Activated T-helper 9 cell treated with anti-CD3 and anti-CD28 coated beads, Interleukin-2, amount 50 U/mL, for 16 hours (primary cell): ENCODE measurements at regions not wholly inside any gene's neighbourhood (a gene's known extent, or its start where the extent isn't known, plus 50 kb on each side); places are given as distances from the start of the nearest gene placed in this dataset.

Experiments
- DNase-seq: peaks from one replicate; pipeline ENCODE4 v3.0.0-alpha.2; 2020; ENCODE audit warnings: low read depth

DNA sequence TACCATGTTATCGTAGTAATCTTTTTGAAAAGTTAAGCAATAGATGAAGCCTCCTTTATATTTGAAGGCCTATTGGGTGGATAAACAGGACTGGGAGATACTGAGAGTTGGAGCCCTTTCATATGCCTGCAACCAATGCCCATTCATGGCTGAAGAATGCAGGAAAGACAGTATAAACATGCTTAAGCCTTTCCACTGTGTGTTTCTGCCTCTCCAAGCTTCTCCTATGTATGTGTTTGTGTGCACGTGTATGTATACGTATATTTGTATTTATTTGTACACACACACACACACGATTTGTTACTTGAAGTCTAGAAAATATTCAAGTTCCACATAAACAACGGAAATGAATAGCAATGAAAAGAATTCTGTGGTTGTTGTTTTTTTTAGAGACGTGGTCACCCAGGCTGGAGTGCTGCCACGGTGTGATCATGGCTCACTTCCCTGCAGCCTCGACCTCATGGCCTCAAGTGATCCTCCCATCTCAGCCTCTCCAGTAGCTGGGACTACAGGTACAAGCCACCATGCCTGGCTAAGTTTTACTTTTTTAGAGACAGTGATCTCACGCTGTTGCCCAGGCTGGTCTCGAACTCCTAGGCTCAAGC, 1453.5 kb downstream of the AACS start:
- DNase-seq = no peak

DNA sequence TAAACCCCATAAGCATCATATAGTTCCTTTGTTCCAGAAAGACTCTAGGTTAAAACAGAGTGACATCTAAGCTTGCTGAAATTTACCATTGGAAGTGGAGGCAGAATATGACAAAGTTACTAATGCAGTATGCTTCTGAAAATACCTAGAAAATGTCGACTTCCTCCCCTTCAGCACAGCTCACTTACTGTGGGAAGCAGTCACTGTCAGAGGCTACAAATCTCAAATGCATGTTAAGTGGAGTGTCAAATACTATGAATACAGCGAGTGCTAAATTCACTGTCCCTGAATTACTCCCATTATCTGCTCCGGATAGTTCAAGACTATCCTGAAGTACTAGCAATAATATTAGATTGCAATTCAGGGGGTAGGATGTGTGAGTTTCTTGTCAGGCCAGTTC, 1454.6 kb downstream of the AACS start:
- no peak for DNase-seq

DNA sequence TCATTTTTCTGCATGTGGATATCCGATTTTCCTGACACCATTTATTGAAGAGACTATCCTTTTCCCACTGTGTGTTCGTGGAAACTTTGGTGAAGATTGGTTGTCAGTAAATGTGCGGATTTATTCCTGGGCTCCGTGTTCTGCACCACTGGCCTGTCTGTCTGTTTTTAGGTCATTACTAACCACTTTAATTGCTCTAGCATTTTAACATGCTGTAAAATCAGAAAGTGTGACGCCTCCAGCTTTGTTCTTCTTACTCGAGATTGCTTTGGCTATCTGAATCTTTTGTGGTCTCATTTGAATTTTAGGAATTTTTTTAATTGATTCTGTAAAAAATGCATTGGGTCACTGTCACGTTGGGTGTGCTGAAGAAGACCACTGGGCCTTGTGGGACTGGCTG, 1458.7 kb downstream of the AACS start:
- no peak for DNase-seq

DNA sequence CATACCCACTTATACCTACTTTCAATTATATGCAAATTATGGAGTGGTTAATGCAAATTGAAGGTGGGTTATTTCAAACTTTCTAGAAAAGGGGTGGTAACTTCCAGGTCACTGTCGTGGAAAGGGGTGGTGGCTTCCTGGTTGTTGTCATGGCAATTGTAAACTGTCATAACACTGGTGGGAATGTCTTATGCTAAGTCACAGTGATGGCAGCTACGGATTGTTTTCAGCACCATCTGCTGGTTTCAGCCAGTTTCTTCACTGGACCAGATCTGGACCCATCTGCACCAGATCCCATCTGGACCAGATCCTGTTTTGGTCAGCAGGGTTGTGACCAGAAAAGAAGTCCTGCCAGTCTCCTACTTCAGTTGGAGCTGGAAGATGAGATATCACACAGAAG, 1469.3 kb downstream of the AACS start:
- no peak for DNase-seq

DNA sequence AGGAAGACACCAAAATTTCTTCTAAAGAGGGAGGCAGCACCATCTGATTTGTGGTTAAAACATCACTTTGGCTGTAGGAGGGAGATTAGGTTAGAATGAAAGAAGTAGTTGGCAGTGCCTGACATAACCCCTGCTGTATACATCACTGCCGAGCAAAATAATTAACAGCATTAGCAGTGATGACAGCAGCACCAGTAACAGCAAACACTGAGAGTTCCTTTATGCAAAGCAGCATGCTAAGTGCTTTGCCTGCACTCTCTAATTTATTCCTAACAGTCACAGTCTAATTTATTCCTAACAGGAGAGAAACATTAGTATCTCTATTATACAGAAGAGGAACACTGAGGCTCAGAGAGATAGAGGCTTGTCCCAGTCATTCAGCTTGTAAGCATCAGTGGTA, 1469.7 kb downstream of the AACS start:
- DNase-seq = no peak

DNA sequence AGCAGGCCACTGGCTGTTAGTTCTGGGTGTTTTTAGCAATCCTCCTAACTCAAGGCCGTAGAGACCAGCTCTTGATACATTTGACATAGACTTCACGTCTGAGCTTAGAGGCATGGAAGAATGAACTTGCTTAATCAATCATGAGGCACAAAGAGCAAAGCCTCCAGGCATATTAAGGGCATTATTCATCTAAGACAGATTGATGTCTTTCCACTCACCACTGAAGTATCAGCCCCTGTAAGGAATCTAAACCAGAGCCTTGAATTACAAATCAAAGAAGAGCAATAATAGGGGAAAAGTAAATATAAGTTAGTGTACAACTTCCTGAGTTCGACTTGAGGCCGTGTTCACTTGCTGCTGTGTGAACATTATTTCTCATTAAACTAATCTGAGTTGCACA, 1470.7 kb downstream of the AACS start:
- no peak for DNase-seq

DNA sequence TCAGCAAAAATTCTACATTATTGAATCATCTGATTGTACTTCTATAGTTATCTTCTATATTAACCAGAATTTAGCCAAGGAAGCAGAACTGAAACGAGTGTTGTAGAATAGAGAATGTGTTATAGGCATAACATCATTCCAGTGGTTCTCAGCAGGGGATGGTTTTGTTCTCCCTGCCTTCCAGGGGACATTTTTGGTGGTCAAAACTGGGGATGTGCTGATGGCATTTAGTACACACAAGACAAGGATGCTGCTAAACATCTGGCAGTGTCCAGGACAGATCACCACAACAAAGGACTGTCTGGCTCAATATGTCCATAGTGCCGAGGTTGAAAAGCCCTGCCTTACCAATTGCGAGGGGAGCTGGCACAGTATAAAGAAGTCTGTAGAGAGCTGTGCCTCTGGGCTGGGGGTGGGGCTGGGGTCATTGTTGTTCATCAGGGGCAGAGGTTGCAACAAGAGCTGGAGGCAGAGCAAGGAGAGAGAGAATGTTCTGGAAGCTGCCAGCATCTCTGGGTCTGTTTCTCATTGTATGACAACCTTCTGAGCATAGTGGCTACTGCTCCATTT, 1472.8 kb downstream of the AACS start:
- DNase-seq = no peak

DNA sequence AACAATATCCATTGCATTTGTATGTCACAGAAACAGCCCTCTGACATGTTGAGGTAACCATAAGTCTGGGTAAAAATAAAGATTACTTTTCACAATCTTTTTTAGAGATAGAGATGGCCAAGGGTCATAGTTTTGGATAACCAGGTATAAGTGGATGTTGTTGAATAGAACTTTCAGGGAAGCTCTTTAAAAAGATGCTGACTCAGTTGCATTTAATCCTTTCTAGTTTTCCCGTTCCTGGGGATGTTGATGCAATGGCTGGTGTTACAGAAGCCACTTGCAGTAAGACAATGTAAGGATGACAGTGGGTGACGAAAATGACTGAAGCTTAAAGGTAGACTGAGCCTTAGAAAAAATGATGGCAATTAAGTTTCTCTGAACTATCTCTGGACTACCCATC, 1473.7 kb downstream of the AACS start:
- no peak for DNase-seq

DNA sequence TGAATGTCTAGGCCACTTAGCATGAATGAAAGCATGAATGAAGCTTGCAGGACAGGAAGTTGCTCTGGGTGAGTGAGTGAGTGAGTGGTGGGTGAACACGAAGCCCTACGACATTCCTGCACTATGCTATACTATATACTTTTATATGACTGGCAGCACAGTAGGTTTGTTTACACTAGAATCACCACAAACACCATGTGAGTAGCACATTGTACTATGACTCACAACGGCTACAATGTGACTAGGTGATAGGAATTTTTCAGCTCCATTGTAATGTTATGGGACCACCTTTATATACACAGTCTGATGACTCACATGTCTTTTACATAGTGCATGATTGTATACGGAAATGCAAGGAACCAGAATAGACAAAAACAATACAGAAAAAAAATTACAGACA, 1480.2 kb downstream of the AACS start:
- no peak for DNase-seq

DNA sequence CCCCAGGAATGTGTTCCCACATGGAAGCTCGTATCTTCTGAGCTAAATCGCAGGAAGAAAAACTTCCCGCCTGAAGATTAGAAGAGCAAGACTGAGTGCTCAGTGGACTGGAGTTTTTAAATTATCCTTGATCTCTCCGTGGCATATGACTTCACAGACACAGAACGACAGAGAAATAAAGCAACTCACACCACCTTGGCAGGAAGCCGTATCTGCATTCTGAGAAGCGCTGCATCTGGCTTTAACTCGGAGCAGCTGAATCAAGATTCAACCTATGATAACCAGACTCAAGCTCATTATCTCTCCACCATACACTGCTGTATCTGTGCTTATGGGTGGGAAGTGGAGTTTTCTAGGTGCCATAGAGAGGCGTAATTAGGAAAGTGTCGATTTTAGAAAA, 1482.7 kb downstream of the AACS start:
- no peak for DNase-seq

DNA sequence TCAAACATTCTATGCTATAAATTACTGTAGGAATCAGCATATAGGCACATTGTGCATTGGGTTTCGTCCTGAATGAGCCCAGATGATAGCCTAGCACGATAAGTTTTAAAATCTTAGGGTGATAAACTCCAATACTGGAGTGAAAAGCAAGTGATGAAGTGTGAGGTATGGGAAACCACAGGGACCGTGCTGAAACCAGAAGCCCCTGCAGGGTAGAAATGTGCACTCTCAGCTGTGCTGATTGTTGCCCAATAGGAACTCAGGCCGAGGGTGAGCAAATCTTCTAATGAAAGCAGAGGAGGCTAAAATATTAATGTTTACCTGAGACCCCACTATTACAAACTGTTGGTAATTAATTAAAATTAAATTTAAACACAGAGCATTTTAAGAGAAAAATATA, 1486.6 kb downstream of the AACS start:
- DNase-seq = no peak

DNA sequence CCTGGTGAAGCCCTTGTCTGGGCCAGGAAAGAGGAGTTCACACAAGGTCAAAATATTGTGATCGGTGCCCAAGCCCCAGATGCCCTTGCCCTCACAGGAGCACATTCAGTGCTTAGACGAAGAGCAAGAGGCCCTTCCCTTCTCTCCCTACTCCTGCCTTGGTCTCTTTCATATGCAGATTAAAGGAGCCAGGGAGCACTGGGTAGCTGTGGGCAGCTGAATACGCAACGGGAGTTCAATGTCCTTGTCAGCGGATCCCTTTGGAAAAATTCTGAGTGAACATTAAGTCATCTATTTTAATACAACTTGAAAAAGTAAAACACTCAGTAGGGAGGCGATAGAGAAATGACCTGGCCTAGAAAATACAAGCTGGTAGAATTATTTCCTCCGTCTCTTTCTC, 1489.4 kb downstream of the AACS start:
- no peak for DNase-seq

DNA sequence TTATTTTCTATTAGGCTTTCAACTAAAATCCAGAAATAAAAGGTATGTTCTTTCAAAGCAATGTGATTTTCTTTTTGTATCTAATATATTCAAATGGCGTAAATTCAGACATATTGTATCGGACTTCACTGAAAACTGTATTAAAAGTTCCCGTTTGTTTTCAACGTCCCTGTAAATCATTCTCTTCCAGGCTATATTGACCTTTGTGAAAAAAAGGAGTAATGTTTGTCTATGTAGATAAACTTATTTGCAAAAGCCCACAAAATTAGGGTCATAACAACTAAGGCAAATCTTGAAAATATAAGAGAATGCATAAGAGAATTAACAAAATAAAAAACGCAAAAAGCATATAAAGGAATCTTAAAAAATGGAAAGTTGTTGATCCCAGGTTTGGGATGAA, 1492.4 kb downstream of the AACS start:
- DNase-seq = no peak

DNA sequence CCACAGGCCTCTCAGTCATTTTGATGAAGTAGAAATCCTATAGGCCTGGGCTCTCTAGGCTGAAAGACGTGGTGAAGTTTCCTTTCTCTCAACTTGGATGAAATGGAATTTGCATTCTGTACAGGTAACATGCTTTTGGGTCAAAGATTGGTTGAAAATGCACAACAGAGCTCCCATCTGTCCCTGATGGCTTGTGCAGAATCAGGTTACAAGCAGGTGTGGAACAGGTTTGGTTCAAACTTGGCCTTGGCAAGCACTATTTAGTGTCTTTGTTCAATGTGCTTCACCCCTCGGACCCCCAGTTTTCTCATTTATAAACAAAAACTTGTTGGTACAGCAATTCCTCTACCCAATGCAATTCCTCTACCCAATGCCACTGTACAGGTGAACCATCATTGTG, 1493.0 kb downstream of the AACS start:
- no peak for DNase-seq

DNA sequence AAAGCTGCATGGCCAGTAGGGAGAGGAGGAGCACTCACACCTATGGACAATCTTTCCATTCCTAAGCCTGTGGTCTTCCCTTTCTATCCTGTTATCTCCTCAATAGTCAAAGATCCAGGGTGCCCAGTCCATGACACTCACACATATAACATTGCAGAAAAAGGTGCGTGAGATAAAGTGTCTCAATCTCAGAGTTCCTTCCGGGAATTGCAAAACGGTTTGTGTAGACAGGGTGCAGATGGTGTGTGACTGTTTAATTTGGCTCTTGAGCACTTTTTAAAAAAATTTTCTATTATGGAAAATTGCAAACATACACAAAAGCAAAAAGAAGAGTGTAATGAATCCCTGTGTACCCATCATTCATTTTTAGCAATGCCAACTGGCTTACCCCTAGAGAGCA, 1493.6 kb downstream of the AACS start:
- DNase-seq = no peak

DNA sequence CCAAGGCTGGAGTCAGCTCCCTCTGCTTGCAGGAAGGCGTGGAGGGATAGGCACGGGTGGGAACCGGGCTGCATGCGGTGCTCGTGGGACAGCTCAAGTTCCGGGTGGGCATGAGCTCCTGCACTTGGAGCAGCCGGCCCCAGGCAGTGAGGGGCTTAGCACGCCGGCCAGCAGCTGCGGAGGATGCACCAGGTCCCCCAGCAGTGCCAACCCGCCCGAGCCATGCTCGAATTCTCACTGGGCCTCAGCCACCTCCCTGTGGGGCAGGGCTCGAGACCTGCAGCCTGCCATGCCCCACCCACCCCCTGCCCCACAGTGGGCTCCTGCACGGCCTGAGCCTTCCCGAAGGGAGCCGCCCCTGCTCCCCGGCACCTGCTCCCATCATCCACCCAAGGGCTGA, 1501.8 kb downstream of the AACS start:
- DNase-seq = no peak

DNA sequence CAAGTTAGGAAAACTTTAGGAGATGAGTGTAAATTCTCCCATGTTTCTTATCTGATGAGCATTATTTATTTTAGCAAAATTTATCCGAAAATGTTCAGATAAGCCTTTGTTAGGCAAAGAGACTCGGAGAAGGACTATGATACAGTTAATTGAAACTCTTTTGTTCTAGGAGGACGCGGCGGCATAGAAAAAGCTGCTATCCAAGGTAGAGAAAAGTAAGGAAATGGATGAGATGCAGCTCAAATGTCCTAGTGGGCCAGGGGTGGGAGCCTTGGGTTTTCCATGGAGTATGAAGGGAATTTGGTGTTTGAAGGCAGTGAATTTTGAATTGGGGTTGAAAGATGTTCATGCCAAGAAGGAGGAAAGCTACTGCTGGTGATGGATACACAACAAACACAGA, 1504.5 kb downstream of the AACS start:
- no peak for DNase-seq

DNA sequence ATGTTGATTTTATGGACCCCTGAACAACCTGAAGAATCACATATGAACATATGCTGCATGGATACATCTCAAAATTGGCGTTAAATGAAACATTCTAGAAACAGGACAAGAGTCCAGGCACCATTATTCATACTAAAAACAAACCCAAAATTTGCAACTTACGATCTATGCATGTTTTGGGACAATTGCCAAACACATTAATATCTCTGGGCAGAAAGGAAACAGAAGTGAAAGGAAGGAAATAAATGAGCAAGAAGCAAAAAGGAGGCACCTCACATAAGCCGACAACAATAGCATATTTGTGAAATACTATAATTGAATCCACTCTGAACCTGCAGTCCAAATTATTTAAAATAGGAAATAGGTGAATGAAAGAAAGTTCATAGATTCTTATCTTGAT, 1505.3 kb downstream of the AACS start:
- DNase-seq = no peak

DNA sequence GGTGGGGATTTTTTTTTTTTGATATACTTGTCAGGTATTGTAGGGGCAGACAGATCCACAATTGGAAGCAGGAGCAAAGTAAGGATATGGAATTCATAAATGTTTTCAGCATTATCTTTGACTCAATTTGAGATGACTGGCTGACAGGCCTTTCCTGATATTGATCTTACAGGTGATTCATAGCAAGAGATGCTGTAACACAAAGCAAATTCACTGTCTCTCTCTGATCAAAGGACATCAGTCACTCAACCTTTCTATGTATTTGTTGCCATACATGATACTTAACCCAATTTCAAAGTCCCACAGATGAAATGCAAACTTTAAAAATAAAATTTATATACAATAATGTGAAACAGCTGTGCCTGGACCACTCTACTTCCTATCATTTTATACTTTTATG, 1506.9 kb downstream of the AACS start:
- DNase-seq = no peak

DNA sequence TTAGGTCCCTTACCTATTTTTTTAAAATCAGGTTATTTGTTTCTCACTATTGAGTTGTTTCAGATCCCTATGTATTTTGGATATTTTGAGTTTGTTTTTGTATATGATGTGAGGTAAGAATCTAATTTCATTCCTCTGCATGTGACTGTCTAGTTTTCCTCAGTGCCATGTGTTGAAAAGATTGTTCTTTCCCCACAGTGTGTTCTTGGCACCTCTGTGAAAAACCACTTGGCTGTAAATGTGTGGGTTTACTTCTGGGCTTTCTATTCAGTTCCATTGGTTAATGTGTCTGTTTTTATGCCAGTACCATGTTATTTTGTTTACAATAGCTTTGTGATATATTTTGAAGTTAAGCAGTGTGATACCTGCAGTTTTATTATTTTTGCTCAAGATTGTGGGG, 1516.4 kb downstream of the AACS start:
- DNase-seq = no peak

DNA sequence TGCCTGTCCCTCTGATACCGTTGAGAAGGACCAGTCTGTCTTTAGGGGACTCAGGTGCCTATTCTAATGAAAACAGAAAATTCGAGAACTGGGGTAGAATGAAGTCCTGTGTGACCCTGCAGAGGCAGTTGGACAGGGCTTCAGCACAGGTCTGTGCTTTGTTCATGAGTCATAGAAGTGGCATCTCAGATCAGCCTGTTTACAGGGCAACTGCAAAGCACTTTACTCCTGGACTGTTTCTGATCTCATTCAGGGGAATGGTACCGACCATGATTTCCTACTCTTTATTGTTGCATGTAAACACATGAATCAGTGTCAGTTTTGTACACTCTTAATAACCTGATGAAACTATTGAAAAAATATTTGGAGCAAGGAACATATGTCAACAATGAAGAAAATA, 1517.0 kb downstream of the AACS start:
- no peak for DNase-seq

DNA sequence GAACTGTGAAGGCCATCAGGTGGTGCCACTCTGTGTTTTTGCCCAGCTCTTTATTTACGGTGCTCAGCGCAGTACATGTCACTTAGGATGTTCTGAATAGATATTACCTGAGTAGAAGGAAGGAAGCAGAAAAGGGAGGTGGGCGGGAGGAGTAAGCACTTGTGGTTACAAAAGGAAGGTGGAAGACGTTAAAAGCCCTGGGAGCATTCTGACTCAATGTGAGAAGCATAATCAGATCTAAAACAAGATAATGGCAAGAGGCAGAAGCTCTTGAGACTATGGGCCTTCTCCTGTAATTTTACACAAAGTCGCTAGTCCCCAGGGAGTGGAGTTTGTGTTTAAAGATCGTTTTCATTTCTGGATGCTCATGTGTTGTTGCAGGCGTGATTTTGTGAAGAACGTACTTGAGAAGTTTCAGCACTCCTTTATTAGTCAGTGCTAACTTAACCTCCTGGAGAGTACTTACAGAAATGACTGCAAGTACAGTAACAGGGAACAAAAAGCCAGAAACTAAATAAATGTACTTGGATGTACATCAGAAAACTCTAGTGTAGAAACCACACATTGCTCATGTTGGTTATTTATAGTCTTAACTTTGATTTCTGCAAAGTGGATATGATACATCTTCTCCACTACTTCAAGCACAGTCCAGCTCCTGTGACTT, 1523.5 kb downstream of the AACS start:
- DNase-seq = no peak

DNA sequence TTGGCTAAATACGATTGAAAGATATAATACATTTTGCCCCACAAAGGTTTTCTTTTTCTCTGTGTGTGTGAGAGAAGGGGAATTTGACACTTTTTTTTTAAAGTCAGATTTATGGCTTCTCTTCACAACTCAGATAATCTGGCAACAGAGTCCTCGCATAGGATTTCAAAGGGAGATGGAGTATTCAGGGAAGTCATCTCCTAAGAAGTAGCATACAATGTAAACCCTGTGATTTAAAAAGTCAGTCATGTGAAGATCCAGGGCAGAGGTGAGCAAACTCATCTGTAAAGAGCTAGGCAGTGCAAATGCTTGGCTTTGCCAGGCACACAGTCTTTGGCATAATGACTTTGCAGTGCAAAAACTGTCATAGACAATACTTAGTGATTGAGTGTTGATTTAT, 1526.3 kb downstream of the AACS start:
- DNase-seq = no peak
